ENCODE measurements at regions not wholly inside any gene's neighbourhood (a gene's known extent, or its start where the extent isn't known, plus 50 kb on each side); places are given as distances from the start of the nearest gene placed in this dataset.

- no peaks in the 10 kb centered on the region for H3K27me3 ChIP-seq
- no peak for DNase-seq
- H3K36me3 ChIP-seq: no peaks in the 10 kb centered on the region
- H3K27ac ChIP-seq: no peak overlapping the region
- intact Hi-C loops (cut with DNase I; ENCODE audit: low total_unique reads): no loop called here
- H3K4me3 ChIP-seq: no peak overlapping the region
- peaks cover 0 to 7% (median 0%) of the 10 kb centered on the region in 4 donors for H3K4me1 ChIP-seq
- H3K9me3 ChIP-seq: peaks cover 0 to 4% (median under 1%) of the 10 kb centered on the region in 4 donors
- 47 to 59% (median 55%) methylated on average over 4 of the region's 4 CpGs for WGBS, 5 donors
- TF ChIP-seq POLR2A (IDR thresholded peaks at IDR 0.05) (no peak), EP300 (IDR thresholded peaks at IDR 0.05) (no peak), POLR2AphosphoS5 (IDR thresholded peaks at IDR 0.05) (no peak), CTCF (IDR thresholded peaks at IDR 0.05) (no peak)
Observed at GRCh38 chr9:79176014-79176697, 395.6 kb upstream of the TLE4 start.

GRCh38 chr9:79184831-79185230 lies 386.9 kb upstream of the TLE4 start:
- H3K27ac ChIP-seq: no peak overlapping the region
- no peaks in the 10 kb centered on the region for H3K27me3 ChIP-seq
- TF ChIP-seq CTCF (IDR thresholded peaks at IDR 0.05): no peak
- no peak for TF ChIP-seq EP300 (IDR thresholded peaks at IDR 0.05)
- no peak for TF ChIP-seq POLR2A (IDR thresholded peaks at IDR 0.05)
- TF ChIP-seq POLR2AphosphoS5 (IDR thresholded peaks at IDR 0.05): no peak
- intact Hi-C loops (cut with DNase I; ENCODE audit: low total_unique reads): no loop called here
- no peaks in the 10 kb centered on the region for H3K36me3 ChIP-seq
- WGBS, 5 donors: 57 to 75% (median 69%) methylated on average over 2 of the region's 2 CpGs
- H3K4me1 ChIP-seq: peaks cover 0 to 6% (median 0%) of the 10 kb centered on the region in 4 donors
- DNase-seq: peak in 1 of 2 donors; percentile 12
- no peak overlapping the region for H3K4me3 ChIP-seq
- H3K9me3 ChIP-seq: no peaks in the 10 kb centered on the region

- TF ChIP-seq CTCF (IDR thresholded peaks at IDR 0.05): no peak
- TF ChIP-seq EP300 (IDR thresholded peaks at IDR 0.05): no peak
- TF ChIP-seq POLR2AphosphoS5 (IDR thresholded peaks at IDR 0.05): no peak
- Histone ChIP-seq H3K4me1 (peaks cover 0 to 6% (median 0%) of the 10 kb centered on the region in 4 donors), H3K4me3 (no peak overlapping the region), H3K9me3 (no peaks in the 10 kb centered on the region), H3K27ac (no peak overlapping the region), H3K27me3 (no peaks in the 10 kb centered on the region), H3K36me3 (no peaks in the 10 kb centered on the region)
- intact Hi-C loops (cut with DNase I; ENCODE audit: low total_unique reads): no loop called here
- no peak for DNase-seq
Observed at GRCh38 chr9:79185866-79186265, 385.9 kb upstream of the TLE4 start.

- WGBS, 5 donors: 9 to 25% (median 14%) methylated on average over 3 of the region's 3 CpGs
- H3K4me1 ChIP-seq: peaks cover 0 to 6% (median 0%) of the 10 kb centered on the region in 4 donors
- no peak overlapping the region for H3K4me3 ChIP-seq
- intact Hi-C loops (cut with DNase I; ENCODE audit: low total_unique reads): no loop called here
- no peaks in the 10 kb centered on the region for H3K9me3 ChIP-seq
- TF ChIP-seq POLR2A (IDR thresholded peaks at IDR 0.05) (no peak), CTCF (IDR thresholded peaks at IDR 0.05) (no peak), POLR2AphosphoS5 (IDR thresholded peaks at IDR 0.05) (no peak), EP300 (IDR thresholded peaks at IDR 0.05) (no peak)
- H3K27me3 ChIP-seq: no peaks in the 10 kb centered on the region
- DNase-seq: peak in 1 of 2 donors; percentile 12
- no peak overlapping the region for H3K27ac ChIP-seq
- H3K36me3 ChIP-seq: no peaks in the 10 kb centered on the region
Observed at GRCh38 chr9:79189511-79189924, 382.2 kb upstream of the TLE4 start.

Measured in stomach (tissue), 8 donors.